ENCODE measurements at regions not wholly inside any gene's neighbourhood (a gene's known extent, or its start where the extent isn't known, plus 50 kb on each side); places are given as distances from the start of the nearest gene placed in this dataset.

DNA sequence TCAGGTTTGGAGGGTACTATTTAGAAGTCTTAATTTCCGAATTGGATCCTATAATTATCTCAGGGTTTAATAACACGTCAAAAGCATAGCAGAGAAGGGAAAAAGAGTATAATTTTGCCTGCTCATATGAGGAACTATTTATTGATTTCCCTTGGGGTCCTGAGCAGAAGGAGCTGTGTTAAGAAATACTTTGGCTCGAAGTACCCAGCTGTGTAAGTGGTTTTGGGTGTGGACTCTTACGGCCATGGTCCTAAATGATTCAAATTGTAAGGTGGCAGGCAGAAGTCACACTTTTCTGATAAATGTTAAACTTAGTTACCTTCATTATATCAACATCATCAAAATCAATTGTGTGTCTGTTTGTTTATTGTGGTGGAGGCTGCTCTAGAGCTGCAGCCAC is 190.4 kb downstream of the MTRR start:
- no peak overlapping the region for H3K27ac ChIP-seq (ENCODE audit: low read depth, low read length)
- no peaks in the 10 kb centered on the region for H3K27me3 ChIP-seq (ENCODE audit: low read length)
- H4K20me1 ChIP-seq (ENCODE audit: low read depth, low read length): no peaks in the 10 kb centered on the region
- H3K9ac ChIP-seq (ENCODE audit: low read length): no peak overlapping the region
- no peak overlapping the region for H2AFZ ChIP-seq (ENCODE audit: low read depth, low read length, severe bottlenecking)
- no peak overlapping the region for H3K4me3 ChIP-seq (ENCODE audit: insufficient read depth, low read length, poor library complexity, severe bottlenecking)
- H3K4me2 ChIP-seq (ENCODE audit: low read depth, low read length, poor library complexity, severe bottlenecking): no peak overlapping the region
- no peaks in the 10 kb centered on the region for H3F3A ChIP-seq (ENCODE audit: insufficient read depth)
- no peaks in the 10 kb centered on the region for H3K36me3 ChIP-seq (ENCODE audit: low read length)
- no peaks in the 10 kb centered on the region for H3K9me3 ChIP-seq (ENCODE audit: insufficient read depth, low read length)
- no peak for TF ChIP-seq EZH2phosphoT487 (conservative IDR thresholded peaks at IDR 0.05; ENCODE audit: low read length)
- TF ChIP-seq, protein P1, sequence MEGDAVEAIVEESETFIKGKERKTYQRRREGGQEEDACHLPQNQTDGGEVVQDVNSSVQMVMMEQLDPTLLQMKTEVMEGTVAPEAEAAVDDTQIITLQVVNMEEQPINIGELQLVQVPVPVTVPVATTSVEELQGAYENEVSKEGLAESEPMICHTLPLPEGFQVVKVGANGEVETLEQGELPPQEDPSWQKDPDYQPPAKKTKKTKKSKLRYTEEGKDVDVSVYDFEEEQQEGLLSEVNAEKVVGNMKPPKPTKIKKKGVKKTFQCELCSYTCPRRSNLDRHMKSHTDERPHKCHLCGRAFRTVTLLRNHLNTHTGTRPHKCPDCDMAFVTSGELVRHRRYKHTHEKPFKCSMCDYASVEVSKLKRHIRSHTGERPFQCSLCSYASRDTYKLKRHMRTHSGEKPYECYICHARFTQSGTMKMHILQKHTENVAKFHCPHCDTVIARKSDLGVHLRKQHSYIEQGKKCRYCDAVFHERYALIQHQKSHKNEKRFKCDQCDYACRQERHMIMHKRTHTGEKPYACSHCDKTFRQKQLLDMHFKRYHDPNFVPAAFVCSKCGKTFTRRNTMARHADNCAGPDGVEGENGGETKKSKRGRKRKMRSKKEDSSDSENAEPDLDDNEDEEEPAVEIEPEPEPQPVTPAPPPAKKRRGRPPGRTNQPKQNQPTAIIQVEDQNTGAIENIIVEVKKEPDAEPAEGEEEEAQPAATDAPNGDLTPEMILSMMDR (IDR thresholded peaks at IDR 0.05; ENCODE audit: insufficient read depth, low read length, poor library complexity, severe bottlenecking): no peak
- no peaks in the 10 kb centered on the region for H3K79me2 ChIP-seq (ENCODE audit: insufficient read depth, low read length)
- no peaks in the 10 kb centered on the region for H3K9me2 ChIP-seq (replicated peaks; ENCODE audit: insufficient read depth, low read length)

DNA sequence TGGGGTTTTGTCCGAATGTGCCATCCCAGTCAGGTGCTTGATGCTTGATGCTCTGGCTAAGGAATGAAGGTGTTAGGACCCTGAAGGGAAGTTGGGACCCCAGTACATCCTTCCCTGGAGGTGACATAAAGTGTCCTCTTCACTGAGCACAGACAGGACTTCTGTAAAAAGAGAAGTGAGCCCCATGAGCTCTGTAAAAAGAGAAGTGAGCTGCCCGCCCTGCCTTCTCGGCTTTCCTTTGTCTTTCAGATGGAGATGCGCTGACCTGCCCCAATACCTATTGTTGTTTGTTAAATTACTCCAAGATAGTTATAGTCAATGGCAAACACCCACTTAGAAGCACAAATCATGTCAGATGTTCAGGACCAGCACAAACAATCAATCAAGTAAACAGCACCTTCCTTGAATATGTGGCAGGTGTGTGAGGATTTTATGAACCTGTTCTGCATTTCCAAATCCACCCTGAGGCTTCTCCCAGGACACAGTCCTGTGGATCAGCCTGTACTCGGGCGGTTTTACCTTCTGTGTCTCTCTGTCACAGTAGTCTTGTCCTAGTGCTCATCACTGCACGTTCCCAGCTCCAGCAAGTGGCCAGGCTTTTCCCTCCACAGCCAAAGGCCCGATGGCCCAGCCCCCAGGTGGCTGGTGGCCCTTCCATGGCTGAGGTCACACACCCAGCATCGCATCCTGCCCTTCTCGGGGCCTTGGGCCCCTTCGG is 191.4 kb downstream of the MTRR start:
- Histone ChIP-seq H3F3A (ENCODE audit: insufficient read depth) (no peaks in the 10 kb centered on the region), H3K79me2 (ENCODE audit: insufficient read depth, low read length) (no peaks in the 10 kb centered on the region), H2AFZ (ENCODE audit: low read depth, low read length, severe bottlenecking) (no peak overlapping the region), H3K36me3 (ENCODE audit: low read length) (no peaks in the 10 kb centered on the region), H3K27me3 (ENCODE audit: low read length) (no peaks in the 10 kb centered on the region), H3K9me2 (replicated peaks; ENCODE audit: insufficient read depth, low read length) (no peaks in the 10 kb centered on the region), H3K4me3 (ENCODE audit: insufficient read depth, low read length, poor library complexity, severe bottlenecking) (no peak overlapping the region), H3K9ac (ENCODE audit: low read length) (no peak overlapping the region), H3K27ac (ENCODE audit: low read depth, low read length) (no peak overlapping the region), H3K9me3 (ENCODE audit: insufficient read depth, low read length) (no peaks in the 10 kb centered on the region), H3K4me2 (ENCODE audit: low read depth, low read length, poor library complexity, severe bottlenecking) (no peak overlapping the region), H4K20me1 (ENCODE audit: low read depth, low read length) (no peaks in the 10 kb centered on the region)
- TF ChIP-seq, protein P1 (IDR thresholded peaks at IDR 0.05; ENCODE audit: insufficient read depth, low read length, poor library complexity, severe bottlenecking): no peak
- TF ChIP-seq EZH2phosphoT487 (conservative IDR thresholded peaks at IDR 0.05; ENCODE audit: low read length): no peak

DNA sequence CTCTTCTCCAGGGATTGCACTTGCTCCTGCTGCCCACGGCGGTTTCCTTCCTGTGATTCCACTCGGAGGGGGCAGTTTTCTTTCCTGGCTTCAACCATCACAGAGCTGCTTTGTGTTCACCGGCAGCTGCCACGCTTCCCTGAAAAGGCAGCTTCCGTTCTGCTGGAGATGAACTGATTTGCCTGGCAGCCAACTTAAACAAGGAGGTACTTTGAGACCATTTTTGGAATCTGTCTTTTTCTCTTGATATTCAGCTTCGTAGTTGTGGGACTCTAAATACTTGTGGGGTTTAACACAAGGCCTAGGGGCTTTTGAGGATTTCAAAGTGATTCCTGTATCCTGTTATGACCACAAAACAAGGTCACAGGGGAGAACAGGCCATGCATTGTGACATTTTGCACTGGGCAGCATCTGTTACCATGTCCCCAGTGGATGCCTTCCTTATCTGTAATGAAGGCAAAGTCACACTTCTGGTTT is 192.0 kb downstream of the MTRR start:
- H3K4me3 ChIP-seq (ENCODE audit: insufficient read depth, low read length, poor library complexity, severe bottlenecking): no peak overlapping the region
- no peaks in the 10 kb centered on the region for H3K27me3 ChIP-seq (ENCODE audit: low read length)
- H3K9ac ChIP-seq (ENCODE audit: low read length): no peak overlapping the region

More for the DNA sequence above, 192.0 kb downstream of the MTRR start:
- Histone ChIP-seq H3F3A (ENCODE audit: insufficient read depth) (no peaks in the 10 kb centered on the region), H3K36me3 (ENCODE audit: low read length) (no peaks in the 10 kb centered on the region), H4K20me1 (ENCODE audit: low read depth, low read length) (no peaks in the 10 kb centered on the region), H3K79me2 (ENCODE audit: insufficient read depth, low read length) (no peaks in the 10 kb centered on the region), H2AFZ (ENCODE audit: low read depth, low read length, severe bottlenecking) (no peak overlapping the region), H3K27ac (ENCODE audit: low read depth, low read length) (no peak overlapping the region), H3K4me2 (ENCODE audit: low read depth, low read length, poor library complexity, severe bottlenecking) (no peak overlapping the region), H3K9me2 (replicated peaks; ENCODE audit: insufficient read depth, low read length) (no peaks in the 10 kb centered on the region), H3K9me3 (ENCODE audit: insufficient read depth, low read length) (no peaks in the 10 kb centered on the region)
- TF ChIP-seq EZH2phosphoT487 (conservative IDR thresholded peaks at IDR 0.05; ENCODE audit: low read length): no peak
- TF ChIP-seq, protein P1 (IDR thresholded peaks at IDR 0.05; ENCODE audit: insufficient read depth, low read length, poor library complexity, severe bottlenecking): no peak
